ENCODE measurements at regions not wholly inside any gene's neighbourhood (a gene's known extent, or its start where the extent isn't known, plus 50 kb on each side); places are given as distances from the start of the nearest gene placed in this dataset.

DNA sequence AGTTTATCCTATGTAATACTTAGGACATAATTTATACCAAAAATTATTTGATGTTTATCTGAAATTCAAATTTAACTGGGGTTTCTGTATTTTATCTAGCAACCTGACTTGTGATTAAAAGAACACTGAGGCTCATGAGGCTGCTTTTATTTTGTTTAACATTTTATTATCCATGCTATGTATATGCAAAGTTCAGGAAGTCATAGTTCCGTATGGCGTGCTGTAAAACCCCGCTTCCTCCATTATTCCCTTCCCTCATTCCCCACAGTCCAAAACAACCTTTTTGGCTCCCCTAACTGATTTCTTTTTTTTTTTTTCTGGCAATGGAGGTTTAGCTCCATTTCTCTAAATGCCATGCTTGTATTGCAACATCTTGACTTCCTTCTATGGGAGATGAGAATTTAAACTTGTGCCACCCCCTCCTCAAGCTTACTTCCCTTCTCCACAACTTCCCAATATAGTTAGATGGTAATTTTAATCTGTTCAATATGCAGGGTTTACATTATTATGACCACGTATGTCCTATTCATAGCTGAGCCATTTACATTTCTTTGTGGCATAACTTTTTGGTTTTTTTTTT lies 138.0 kb upstream of the DNAH14 start:
- Histone ChIP-seq H4K8ac (ENCODE audit: low read depth, low read length) (no peak overlapping the region), H3K18ac (ENCODE audit: low read length) (no peak overlapping the region), H3K36me3 (ENCODE audit: control insufficient read depth, insufficient read depth, low read length) (no peaks in the 10 kb centered on the region), H3K27me3 (ENCODE audit: insufficient read depth, low read length, poor library complexity) (no peaks in the 10 kb centered on the region), H2BK15ac (replicated peaks; ENCODE audit: low read depth) (no peak overlapping the region), H2BK5ac (ENCODE audit: low read length) (no peak overlapping the region), H3K4ac (ENCODE audit: low read depth, low read length) (no peak overlapping the region), H3K23ac (ENCODE audit: low read length) (no peak overlapping the region), H3K56ac (ENCODE audit: low read length) (no peak overlapping the region), H3K79me2 (ENCODE audit: control insufficient read depth, insufficient read depth, low read length) (no peaks in the 10 kb centered on the region), H3K9ac (ENCODE audit: low read length) (no peak overlapping the region), H3K79me1 (ENCODE audit: low read length) (no peaks in the 10 kb centered on the region), H4K5ac (ENCODE audit: low read length) (no peak overlapping the region), H3K27ac (ENCODE audit: low read depth, low read length) (no peak overlapping the region), H2BK120ac (ENCODE audit: low read depth, low read length) (no peak overlapping the region), H3K4me1 (ENCODE audit: control insufficient read depth, low read depth, low read length) (no peaks in the 10 kb centered on the region), H3K4me3 (ENCODE audit: low read length) (no peak overlapping the region), H3K4me2 (ENCODE audit: low read length) (no peak overlapping the region), H2AK5ac (ENCODE audit: low read length) (no peak overlapping the region)
- no peak for DNase-seq
- WGBS (ENCODE audit: extremely low coverage, insufficient coverage, low lambda C conversion rate): no CpG with 5 or more reads among the region's 4 CpGs

GRCh38 chr1:224795591-224795990 lies 133.9 kb upstream of the DNAH14 start:
- no peak overlapping the region for H2BK120ac ChIP-seq (ENCODE audit: low read depth, low read length)
- DNase-seq: no peak
- no peak overlapping the region for H2BK5ac ChIP-seq (ENCODE audit: low read length)
- no peaks in the 10 kb centered on the region for H3K27me3 ChIP-seq (ENCODE audit: insufficient read depth, low read length, poor library complexity)
- H3K27ac ChIP-seq (ENCODE audit: low read depth, low read length): no peak overlapping the region
- H4K8ac ChIP-seq (ENCODE audit: low read depth, low read length): no peak overlapping the region
- no peak overlapping the region for H4K5ac ChIP-seq (ENCODE audit: low read length)
- H3K4me2 ChIP-seq (ENCODE audit: low read length): no peak overlapping the region
- no peak overlapping the region for H3K18ac ChIP-seq (ENCODE audit: low read length)
- H3K4ac ChIP-seq (ENCODE audit: low read depth, low read length): no peak overlapping the region
- no peak overlapping the region for H3K4me3 ChIP-seq (ENCODE audit: low read length)
- no CpG with 5 or more reads among the region's 2 CpGs for WGBS (ENCODE audit: extremely low coverage, insufficient coverage, low lambda C conversion rate)
- peak overlapping the region; percentile 13 for H3K56ac ChIP-seq (ENCODE audit: low read length)
- H3K23ac ChIP-seq (ENCODE audit: low read length): no peak overlapping the region
- H3K4me1 ChIP-seq (ENCODE audit: control insufficient read depth, low read depth, low read length): no peaks in the 10 kb centered on the region
- H3K79me1 ChIP-seq (ENCODE audit: low read length): no peaks in the 10 kb centered on the region
- no peaks in the 10 kb centered on the region for H3K36me3 ChIP-seq (ENCODE audit: control insufficient read depth, insufficient read depth, low read length)
- H2BK15ac ChIP-seq (replicated peaks; ENCODE audit: low read depth): no peak overlapping the region
- H3K79me2 ChIP-seq (ENCODE audit: control insufficient read depth, insufficient read depth, low read length): no peaks in the 10 kb centered on the region
- no peak overlapping the region for H2AK5ac ChIP-seq (ENCODE audit: low read length)
- no peak overlapping the region for H3K9ac ChIP-seq (ENCODE audit: low read length)

GRCh38 chr1:224799083-224799482 lies 130.4 kb upstream of the DNAH14 start:
- WGBS (ENCODE audit: extremely low coverage, insufficient coverage, low lambda C conversion rate): no CpG with 5 or more reads among the region's 3 CpGs
- H2BK15ac ChIP-seq (replicated peaks; ENCODE audit: low read depth): no peak overlapping the region
- no peak overlapping the region for H3K4me3 ChIP-seq (ENCODE audit: low read length)
- no peaks in the 10 kb centered on the region for H3K27me3 ChIP-seq (ENCODE audit: insufficient read depth, low read length, poor library complexity)
- H3K23ac ChIP-seq (ENCODE audit: low read length): no peak overlapping the region
- no peak overlapping the region for H3K4me2 ChIP-seq (ENCODE audit: low read length)
- H2BK5ac ChIP-seq (ENCODE audit: low read length): no peak overlapping the region
- H3K18ac ChIP-seq (ENCODE audit: low read length): no peak overlapping the region
- H4K5ac ChIP-seq (ENCODE audit: low read length): no peak overlapping the region
- no peaks in the 10 kb centered on the region for H3K4me1 ChIP-seq (ENCODE audit: control insufficient read depth, low read depth, low read length)
- no peak overlapping the region for H2BK120ac ChIP-seq (ENCODE audit: low read depth, low read length)
- H2AK5ac ChIP-seq (ENCODE audit: low read length): no peak overlapping the region
- no peak overlapping the region for H3K9ac ChIP-seq (ENCODE audit: low read length)
- no peaks in the 10 kb centered on the region for H3K79me2 ChIP-seq (ENCODE audit: control insufficient read depth, insufficient read depth, low read length)
- no peak overlapping the region for H4K8ac ChIP-seq (ENCODE audit: low read depth, low read length)
- H3K27ac ChIP-seq (ENCODE audit: low read depth, low read length): no peak overlapping the region
- H3K56ac ChIP-seq (ENCODE audit: low read length): no peak overlapping the region
- H3K36me3 ChIP-seq (ENCODE audit: control insufficient read depth, insufficient read depth, low read length): no peaks in the 10 kb centered on the region
- no peaks in the 10 kb centered on the region for H3K79me1 ChIP-seq (ENCODE audit: low read length)
- no peak for DNase-seq
- H3K4ac ChIP-seq (ENCODE audit: low read depth, low read length): no peak overlapping the region

DNA sequence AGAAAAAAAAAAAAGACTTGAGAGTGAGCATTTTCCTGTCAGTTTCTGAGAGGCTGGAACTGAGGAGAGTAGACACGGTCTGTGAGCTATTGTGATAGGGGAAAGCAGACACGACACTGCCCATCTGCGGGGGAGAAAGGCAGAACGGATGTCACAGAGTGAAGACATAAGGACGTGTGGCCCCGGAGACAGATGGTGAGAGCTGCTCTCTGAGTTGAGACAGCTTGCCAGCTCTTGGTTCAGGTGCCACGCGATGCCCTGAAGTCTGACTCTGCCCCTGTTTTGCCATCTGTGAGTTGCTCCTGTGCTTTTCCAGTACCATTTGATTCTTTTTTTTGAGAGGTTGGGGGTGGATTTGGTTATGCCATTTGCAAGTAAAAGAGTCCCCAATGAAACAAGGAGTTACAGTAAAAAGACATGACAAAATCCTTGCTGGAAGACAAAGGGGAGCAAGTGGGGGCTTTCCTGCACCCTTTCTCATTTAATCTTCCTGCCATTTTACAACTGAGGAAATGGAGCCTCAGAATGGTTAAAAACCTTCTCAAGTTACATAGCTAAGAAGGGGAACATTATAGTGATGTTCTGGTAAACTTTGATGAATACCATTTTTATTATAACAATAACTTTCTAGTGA lies 128.9 kb upstream of the DNAH14 start:
- H3K4me2 ChIP-seq (ENCODE audit: low read length): no peak overlapping the region
- no peaks in the 10 kb centered on the region for H3K79me1 ChIP-seq (ENCODE audit: low read length)
- no peak overlapping the region for H3K27ac ChIP-seq (ENCODE audit: low read depth, low read length)
- no peak overlapping the region for H3K4me3 ChIP-seq (ENCODE audit: low read length)
- no peaks in the 10 kb centered on the region for H3K4me1 ChIP-seq (ENCODE audit: control insufficient read depth, low read depth, low read length)
- no peak overlapping the region for H4K8ac ChIP-seq (ENCODE audit: low read depth, low read length)
- no CpG with 5 or more reads among the region's 8 CpGs for WGBS (ENCODE audit: extremely low coverage, insufficient coverage, low lambda C conversion rate)
- no peaks in the 10 kb centered on the region for H3K36me3 ChIP-seq (ENCODE audit: control insufficient read depth, insufficient read depth, low read length)
- H3K9ac ChIP-seq (ENCODE audit: low read length): no peak overlapping the region
- no peak overlapping the region for H2AK5ac ChIP-seq (ENCODE audit: low read length)
- H3K4ac ChIP-seq (ENCODE audit: low read depth, low read length): no peak overlapping the region
- no peak overlapping the region for H2BK120ac ChIP-seq (ENCODE audit: low read depth, low read length)
- no peak overlapping the region for H2BK15ac ChIP-seq (replicated peaks; ENCODE audit: low read depth)
- no peak overlapping the region for H3K23ac ChIP-seq (ENCODE audit: low read length)
- H3K27me3 ChIP-seq (ENCODE audit: insufficient read depth, low read length, poor library complexity): no peaks in the 10 kb centered on the region
- no peak overlapping the region for H2BK5ac ChIP-seq (ENCODE audit: low read length)
- H3K18ac ChIP-seq (ENCODE audit: low read length): no peak overlapping the region
- no peaks in the 10 kb centered on the region for H3K79me2 ChIP-seq (ENCODE audit: control insufficient read depth, insufficient read depth, low read length)
- H3K56ac ChIP-seq (ENCODE audit: low read length): peak overlapping the region; percentile 9
- no peak for DNase-seq
- H4K5ac ChIP-seq (ENCODE audit: low read length): no peak overlapping the region

DNA sequence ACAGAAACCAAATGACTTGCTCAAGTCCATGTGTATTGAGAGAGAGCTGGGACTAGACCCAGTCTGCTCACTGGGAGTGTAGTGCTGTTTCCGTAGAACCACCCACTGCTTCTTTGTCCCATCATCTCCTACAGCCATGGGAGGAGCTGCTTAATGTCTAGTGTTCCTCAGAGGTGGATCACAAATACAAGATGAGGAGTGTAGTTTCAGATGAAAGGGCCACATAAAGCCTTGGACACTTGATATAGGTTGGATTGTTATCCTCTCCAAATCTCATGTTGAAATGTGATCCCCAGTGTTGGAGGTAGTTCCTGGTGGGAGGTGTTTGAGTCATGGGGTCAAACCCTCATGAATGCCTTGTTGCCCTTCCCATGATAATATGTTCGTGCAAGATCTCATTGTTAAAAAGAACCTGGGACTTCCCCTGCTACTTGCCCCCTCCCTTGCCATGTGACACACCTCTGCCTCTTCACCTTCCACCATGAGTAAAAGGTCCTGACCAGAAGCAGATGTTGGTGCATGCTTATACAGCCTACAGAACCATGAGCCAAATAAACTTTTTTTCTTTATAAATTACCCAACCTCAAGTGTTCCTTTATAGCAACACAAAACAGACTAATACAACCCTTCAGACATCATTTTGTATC lies 127.5 kb upstream of the DNAH14 start:
- Histone ChIP-seq H3K4me2 (ENCODE audit: low read length) (no peak overlapping the region), H2BK5ac (ENCODE audit: low read length) (no peak overlapping the region), H3K9ac (ENCODE audit: low read length) (no peak overlapping the region), H2AK5ac (ENCODE audit: low read length) (no peak overlapping the region), H4K8ac (ENCODE audit: low read depth, low read length) (no peak overlapping the region), H4K5ac (ENCODE audit: low read length) (no peak overlapping the region), H3K36me3 (ENCODE audit: control insufficient read depth, insufficient read depth, low read length) (no peaks in the 10 kb centered on the region), H2BK15ac (replicated peaks; ENCODE audit: low read depth) (no peak overlapping the region), H3K18ac (ENCODE audit: low read length) (no peak overlapping the region), H3K56ac (ENCODE audit: low read length) (no peak overlapping the region), H3K79me1 (ENCODE audit: low read length) (no peaks in the 10 kb centered on the region), H3K27me3 (ENCODE audit: insufficient read depth, low read length, poor library complexity) (no peaks in the 10 kb centered on the region), H3K4me1 (ENCODE audit: control insufficient read depth, low read depth, low read length) (no peaks in the 10 kb centered on the region), H3K27ac (ENCODE audit: low read depth, low read length) (no peak overlapping the region), H2BK120ac (ENCODE audit: low read depth, low read length) (no peak overlapping the region), H3K4me3 (ENCODE audit: low read length) (no peak overlapping the region), H3K79me2 (ENCODE audit: control insufficient read depth, insufficient read depth, low read length) (no peaks in the 10 kb centered on the region), H3K23ac (ENCODE audit: low read length) (no peak overlapping the region), H3K4ac (ENCODE audit: low read depth, low read length) (no peak overlapping the region)
- DNase-seq: no peak
- no CpG with 5 or more reads among the region's 2 CpGs for WGBS (ENCODE audit: extremely low coverage, insufficient coverage, low lambda C conversion rate)
